Kidney epithelial cell (primary cell): ENCODE measurements at regions not wholly inside any gene's neighbourhood (a gene's known extent, or its start where the extent isn't known, plus 50 kb on each side); places are given as distances from the start of the nearest gene placed in this dataset.

ENCODE experiments used
- DNase-seq: peaks from one replicate; pipeline ENCODE4 v3.0.0-alpha.2; 2010; ENCODE audit warnings: low read depth
- H3K27me3 ChIP-seq: 2 replicates; pipeline ENCODE4 v1.6.0; 2011; ENCODE audit warnings: low read length; ENCODE audit not compliant: control insufficient read depth, insufficient read depth
- H3K36me3 ChIP-seq: 2 replicates; pipeline ENCODE4 v1.5.1; 2011; ENCODE audit warnings: low read length; ENCODE audit not compliant: control insufficient read depth, insufficient read depth
- H3K4me3 ChIP-seq: 2 replicates; pipeline ENCODE4 v1.5.1; 2011; ENCODE audit warnings: low read depth, mild to moderate bottlenecking, control low read depth, low read length
- CTCF ChIP-seq: IDR thresholded peaks from 2 replicates; pipeline ENCODE4 v1.5.1; 2011; ENCODE audit warnings: mild to moderate bottlenecking, moderate library complexity, low read length, control low read depth, inconsistent platforms; ENCODE audit not compliant: insufficient read depth, poor library complexity, severe bottlenecking

GRCh38 chr11:122207921-122208764 lies 92.1 kb upstream of the BLID start:
- H3K27me3 ChIP-seq = no peaks in the 10 kb centered on the region
- DNase-seq = no peak
- no peak for TF ChIP-seq CTCF
- H3K4me3 ChIP-seq = no peak overlapping the region
- H3K36me3 ChIP-seq = no peaks in the 10 kb centered on the region

GRCh38 chr11:122207505-122207904 lies 91.5 kb upstream of the BLID start:
- H3K4me3 ChIP-seq = no peak overlapping the region
- no peak for TF ChIP-seq CTCF
- H3K36me3 ChIP-seq = no peaks in the 10 kb centered on the region
- no peaks in the 10 kb centered on the region for H3K27me3 ChIP-seq
- DNase-seq = no peak

GRCh38 chr11:122205036-122205435 lies 89.0 kb upstream of the BLID start:
- no peaks in the 10 kb centered on the region for H3K27me3 ChIP-seq
- no peak for TF ChIP-seq CTCF
- no peaks in the 10 kb centered on the region for H3K36me3 ChIP-seq
- DNase-seq = no peak
- no peak overlapping the region for H3K4me3 ChIP-seq

- TF ChIP-seq CTCF = no peak
- Histone ChIP-seq H3K27me3 (no peaks in the 10 kb centered on the region), H3K36me3 (no peaks in the 10 kb centered on the region), H3K4me3 (no peak overlapping the region)
- no peak for DNase-seq
Observed at GRCh38 chr11:122204206-122204605, 88.2 kb upstream of the BLID start.

DNA sequence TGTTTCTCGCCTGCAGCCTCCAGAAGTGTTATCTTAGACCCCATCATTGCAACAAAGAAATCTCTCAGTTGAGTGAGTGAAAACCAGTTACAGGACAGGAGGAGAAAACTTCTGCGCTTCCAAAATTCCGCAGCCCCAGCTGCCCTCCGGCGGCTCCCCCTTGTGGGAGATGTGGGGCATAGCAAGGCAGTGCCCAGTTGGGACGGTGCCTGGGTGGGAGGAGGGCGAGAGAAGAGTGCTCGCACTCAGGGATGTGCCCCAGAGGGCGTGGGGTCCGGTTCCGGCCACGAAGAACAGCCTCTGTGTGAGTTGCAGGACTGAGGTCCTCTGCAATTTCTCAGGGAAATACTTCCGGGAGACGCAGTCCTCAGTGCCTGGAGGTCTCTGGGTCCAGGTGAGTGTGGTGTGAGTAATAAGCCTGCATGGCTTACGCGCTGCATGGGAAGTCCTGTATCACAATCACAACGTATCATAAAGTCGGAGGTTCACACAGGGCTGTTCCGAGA lies 87.0 kb upstream of the BLID start:
- DNase-seq = no peak
- Histone ChIP-seq H3K4me3 (no peak overlapping the region), H3K36me3 (no peaks in the 10 kb centered on the region), H3K27me3 (no peaks in the 10 kb centered on the region)
- TF ChIP-seq CTCF = peak; percentile 99
